UCSD-AML1 (cell line): ENCODE measurements at regions not wholly inside any gene's neighbourhood (a gene's known extent, or its start where the extent isn't known, plus 50 kb on each side); places are given as distances from the start of the nearest gene placed in this dataset.

Experiments
- DNase-seq: peaks from one replicate; lab custom pipeline; 2025; ENCODE audit not compliant: unreplicated experiment; lab: John Stamatoyannopoulos, UW

DNA sequence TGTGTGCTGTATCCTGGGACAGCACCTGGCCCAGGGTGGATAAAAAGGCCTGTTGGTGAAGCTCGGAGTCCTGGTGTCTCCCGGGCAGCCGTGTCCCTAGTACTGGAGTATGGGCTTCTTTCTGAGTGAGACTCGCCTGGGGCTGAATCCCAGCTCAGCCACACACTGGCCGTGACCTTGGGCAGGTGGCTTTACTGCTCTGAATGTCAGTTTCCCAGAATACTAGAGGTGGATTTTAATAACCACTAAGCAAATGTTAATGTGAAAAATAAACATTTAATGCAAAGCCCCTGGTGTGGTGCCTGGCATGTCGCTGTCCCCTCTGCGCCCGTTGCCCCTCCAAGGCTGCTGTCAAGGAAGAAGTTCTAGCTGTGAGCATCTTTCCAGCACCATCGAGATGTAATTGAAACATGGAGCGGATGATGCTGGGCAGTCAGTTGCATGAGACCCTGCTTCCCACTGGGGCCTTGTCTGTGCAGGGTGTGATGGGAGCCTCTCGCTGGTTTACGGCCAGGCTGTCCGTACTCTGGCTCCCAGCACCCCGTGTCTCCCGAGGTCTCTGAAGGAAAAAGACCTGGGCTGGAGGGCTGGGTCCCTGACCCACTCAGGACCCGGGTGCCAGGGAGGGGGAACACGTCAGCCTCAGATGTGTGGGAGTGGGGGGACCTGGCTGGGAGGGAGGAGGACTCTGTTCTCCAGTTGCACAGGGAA is 527.8 kb downstream of the MATN1 start:
- DNase-seq = no peak

DNA sequence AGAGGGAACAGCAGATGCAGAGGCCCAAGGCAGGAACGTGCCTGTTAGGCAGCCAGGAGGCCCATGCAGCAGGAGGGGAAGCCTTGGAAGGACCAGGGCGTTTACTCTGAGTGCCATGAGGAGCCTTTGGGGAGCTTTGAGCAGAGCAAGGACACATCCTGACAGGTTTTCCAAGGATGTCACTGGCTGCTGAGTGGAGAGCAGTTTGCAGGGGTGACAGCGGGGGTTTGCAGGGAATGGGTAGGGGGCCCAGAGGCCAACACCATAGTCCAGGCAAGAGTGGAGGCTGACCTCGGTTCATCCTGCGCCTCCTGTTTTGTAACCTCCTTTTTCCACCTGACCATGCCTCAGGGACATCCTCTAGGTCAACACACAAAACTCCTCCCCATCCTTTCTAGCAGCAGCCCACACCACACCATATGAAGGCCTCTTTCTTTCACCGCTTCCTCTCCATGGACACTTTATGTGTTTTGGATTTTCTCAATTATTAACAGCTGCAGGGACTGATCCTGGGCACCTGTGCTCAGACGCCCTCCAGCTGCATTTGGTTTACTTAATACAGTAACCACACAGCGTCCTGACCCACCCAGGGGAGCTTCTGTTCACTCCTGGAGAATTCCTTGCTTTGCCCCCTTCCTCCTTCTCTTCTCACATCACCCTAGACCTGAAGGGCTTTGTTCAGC is 528.5 kb downstream of the MATN1 start:
- no peak for DNase-seq

GRCh38 chr1:30194046-30194619 is 529.3 kb downstream of the MATN1 start:
- no peak for DNase-seq

DNA sequence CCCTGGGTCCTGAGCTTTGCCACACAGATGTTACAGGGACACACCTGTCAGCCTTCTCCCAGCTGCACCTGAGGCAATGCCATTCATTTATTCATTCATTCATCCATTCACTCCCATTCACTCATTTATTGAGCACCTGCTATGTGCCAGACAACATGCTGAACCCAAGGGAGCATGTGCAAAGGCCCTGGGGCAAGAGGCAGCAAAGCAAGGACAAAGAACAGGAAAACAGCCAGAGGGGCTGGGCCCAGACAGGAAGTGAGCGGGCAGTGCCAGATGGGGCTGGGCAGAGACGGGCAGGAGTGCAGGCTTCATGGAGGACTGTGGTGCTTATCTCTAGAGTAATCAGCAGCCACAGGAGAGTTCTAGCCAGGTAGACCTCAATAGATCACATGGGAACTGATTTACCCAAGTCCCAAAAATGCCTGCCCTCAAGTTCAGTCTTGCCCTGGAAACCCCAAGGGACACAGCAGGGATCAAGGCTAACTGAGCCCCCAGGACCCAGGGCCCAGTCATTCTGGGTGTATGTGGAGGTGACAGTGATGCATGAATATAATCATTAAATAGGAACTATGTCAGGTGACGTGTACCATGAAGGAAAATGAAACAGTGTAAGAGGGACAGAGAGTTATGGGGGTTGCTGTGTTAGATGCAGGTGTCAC is 530.3 kb downstream of the MATN1 start:
- no peak for DNase-seq

- no peak for DNase-seq
Observed at GRCh38 chr1:30191154-30191702, 532.2 kb downstream of the MATN1 start.

DNA sequence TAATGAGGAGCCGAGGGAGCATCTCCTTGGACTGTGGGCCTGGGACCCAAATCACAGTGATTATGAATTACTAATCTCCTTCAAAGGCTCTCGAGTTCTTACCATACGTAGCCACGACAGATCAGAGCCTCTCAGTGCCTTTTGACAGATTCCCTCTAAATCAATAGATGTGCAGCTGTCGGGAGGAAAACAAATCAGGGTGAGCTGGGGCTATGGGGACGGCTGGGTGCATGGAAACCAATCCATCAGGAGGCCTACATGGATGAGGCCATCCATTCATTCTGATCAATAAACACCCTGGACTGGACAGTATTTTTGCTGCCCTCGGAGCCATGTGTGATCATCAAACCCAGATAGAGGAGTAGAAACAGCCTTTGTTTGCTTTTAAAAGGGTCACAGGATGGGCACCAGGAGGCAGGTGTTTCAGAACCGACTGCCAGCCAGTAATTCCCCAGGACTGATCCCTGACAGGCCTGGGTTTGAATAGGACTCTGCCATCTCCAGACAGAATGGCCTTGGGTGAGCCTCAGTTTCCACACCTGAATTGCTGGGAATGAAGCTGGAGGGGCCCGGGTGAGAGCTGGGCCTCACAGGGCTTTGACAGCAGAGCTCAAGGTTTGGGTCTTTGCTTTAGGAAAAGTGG is 532.8 kb downstream of the MATN1 start:
- DNase-seq = no peak

GRCh38 chr1:30189818-30190500 is 533.4 kb downstream of the MATN1 start:
- no peak for DNase-seq

DNA sequence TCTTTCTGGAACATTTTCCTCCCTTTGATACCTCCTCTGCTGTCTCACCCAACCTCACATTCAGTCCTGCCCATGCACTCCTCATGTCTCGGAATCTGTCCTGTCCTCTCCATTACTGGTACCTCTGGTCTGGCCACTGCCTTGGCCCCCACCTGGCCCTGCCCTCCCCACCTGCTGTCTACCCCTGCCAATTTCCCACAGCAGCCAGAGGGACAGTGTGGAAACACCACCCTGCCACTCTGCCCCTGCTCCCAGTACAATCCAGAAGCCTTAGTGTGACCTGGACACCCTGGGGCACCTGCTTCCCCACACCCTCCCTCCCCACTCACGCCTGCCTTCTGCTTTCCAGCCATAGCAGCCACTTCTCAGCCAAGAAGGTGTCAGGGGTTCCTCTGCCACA is 534.4 kb downstream of the MATN1 start:
- no peak for DNase-seq

DNA sequence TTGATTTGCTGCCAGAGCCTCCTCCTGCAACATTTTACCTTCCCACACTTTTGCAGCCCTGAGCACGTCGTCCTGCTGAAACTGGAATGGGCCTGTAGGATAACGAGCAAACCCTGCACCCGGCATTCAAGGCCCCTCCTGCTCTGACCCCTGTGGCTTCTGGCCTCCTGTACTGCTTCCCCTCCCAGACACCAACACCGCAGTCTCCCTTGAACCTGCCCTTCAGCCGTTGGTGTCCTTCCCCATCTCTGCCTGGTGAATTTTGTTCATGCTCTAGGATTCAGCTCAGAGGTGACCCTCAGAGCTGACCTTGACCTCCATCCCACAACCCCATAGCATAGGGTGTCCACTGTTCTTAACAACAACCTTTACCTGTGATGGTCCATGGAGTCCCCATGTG is 535.1 kb downstream of the MATN1 start:
- DNase-seq = no peak

DNA sequence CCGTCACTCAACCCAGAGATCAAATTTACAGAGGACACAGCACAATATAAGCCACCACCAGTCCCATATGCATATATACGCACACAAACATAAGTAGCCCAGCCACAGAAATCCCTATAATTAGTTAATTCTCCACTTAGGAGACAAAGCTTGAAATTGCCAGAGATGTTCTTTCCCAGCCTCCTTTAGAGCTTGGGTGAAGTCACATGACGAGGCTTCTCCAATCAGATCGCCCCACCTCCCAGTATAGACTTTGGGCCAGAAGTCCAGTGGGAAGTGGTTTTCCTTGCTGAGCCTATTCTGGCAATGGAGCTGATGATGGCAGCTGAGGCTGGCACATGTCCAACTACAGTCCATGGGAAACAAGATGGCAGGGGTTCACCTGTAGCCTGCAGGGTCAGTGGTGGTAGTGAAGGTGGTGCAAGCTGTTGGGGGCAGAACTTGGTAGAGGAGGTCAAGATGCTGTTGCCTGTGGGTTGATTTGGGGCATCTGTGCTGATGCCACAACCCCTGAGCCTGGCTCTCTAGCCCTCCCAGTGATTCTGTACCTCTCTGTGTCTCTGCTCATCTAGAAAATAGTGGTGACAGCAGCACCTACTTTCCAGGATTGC is 535.9 kb downstream of the MATN1 start:
- DNase-seq = no peak

- DNase-seq = no peak
Observed at GRCh38 chr1:30186586-30186985, 536.8 kb downstream of the MATN1 start.

DNA sequence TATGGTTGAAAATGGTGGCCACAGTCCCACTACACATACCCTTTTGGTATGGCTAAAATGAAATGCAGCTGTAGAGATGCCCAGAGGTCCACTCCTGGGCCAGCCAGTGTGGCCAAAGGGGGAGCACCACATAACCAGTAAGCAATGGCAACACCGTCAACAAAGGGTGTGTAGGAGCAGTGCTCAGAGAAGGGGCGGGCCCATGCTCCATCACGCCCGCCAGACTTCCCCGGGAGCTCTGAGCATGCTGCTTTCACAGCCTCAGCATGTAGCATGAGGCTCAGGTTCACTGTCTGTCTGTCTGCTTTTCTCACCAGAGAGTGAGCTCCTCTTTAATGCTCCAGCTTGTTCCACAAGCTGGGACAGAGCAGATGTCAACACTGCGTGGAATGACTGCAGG is 537.6 kb downstream of the MATN1 start:
- DNase-seq = no peak

- no peak for DNase-seq
Observed at GRCh38 chr1:30185313-30185712, 538.1 kb downstream of the MATN1 start.

DNA sequence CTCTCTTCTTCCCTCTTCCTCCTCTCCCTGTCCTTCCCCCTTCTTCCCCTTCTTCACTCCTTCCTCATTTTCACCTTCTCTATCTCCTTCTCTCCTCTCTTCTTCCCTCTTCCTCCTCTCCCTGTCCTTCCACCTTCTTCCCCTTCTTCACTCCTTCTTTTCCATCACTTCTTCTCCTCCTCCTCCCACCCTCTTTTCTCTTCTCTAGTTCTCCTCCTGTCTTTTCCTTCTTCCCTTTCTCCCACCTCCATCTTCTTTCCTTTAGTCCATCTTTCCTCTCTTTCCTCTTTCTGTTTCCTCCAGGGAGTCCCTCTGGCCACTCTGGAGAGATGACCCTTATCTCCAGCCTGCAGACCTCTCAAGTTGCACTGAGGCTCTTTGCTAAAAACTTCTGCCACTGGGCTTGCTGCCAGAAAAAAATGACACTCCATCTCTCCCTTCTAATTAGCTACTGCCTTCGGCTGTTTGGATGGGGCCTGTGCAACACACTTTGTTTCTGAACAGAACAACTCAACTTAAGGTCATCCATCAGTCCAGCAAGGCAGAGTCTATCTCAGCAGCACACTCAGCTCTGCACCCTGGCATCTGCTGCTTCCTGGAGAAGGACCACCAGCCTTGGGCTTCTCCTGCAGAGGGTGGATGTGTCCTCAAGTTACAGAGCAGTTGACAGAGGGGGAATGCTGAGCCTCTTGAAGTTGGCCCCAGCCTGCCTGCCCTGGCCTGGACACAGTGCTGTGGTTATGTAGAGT is 538.8 kb downstream of the MATN1 start:
- no peak for DNase-seq

DNA sequence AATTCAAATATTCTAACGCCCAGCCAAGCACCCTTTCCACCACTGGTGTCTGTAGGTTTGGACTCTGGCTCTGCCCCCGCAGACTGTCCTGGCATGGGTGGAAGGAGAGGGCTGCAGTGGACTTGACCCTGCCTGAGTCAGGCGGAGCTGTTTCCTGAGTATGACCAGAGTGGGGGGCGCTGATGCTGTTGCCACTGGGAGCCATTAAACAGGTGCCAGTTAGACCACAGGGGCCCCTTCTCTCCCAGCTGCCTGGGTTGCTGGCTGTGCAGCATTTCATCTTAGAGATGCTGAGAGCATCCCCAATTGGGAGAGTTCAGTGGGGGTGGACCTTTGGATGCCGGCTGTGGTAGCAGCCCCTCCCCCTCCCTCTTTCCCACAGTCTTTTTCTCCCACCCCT is 539.5 kb downstream of the MATN1 start:
- DNase-seq = no peak

- no peak for DNase-seq
Observed at GRCh38 chr1:30183006-30183405, 540.4 kb downstream of the MATN1 start.

GRCh38 chr1:30179942-30180543 is 543.3 kb downstream of the MATN1 start:
- no peak for DNase-seq

DNA sequence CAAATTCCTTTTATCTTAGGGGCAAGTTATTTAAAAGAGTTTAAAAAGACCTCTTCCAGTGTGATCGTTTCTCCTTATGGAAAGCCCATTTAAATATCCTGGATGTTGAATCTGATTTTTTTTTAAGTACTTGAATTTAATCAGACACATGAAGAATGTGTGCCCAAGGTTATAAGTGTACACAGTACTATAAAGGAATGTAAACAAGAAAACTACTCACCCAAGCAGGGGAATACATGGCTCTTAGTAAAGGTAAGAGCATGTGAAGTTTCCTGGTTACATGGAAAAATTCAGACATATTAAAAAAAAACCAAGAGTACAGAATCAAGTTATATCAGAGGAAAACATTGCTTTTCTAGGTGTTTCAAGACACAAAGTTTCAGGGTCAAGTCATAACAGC is 546.9 kb downstream of the MATN1 start:
- no peak for DNase-seq

- no peak for DNase-seq
Observed at GRCh38 chr1:30174499-30174898, 548.9 kb downstream of the MATN1 start.
